Natural killer cell (primary cell): ENCODE measurements at regions not wholly inside any gene's neighbourhood (a gene's known extent, or its start where the extent isn't known, plus 50 kb on each side); places are given as distances from the start of the nearest gene placed in this dataset.

Experiments used
- ATAC-seq, 3 donors: fragments of 150-1000 bp in 2 of 3; fragments of 200-7000 bp in 1 of 3; cut with Tn5 transposase; 1 replicate in 1 of 3; 2 replicates in 2 of 3; pipeline ENCODE4 v1.10.0; 2021; ENCODE audit warnings: mild to moderate bottlenecking in 2 of 3, moderate library complexity in 2 of 3
- DNase-seq, 2 donors: peaks; one replicate each; pipeline versions ENCODE4 v3.0.0 to v3.0.0-alpha.2; 2013 to 2021; ENCODE audit warnings: mixed read lengths in 1 of 2
- H3K27ac ChIP-seq: one replicate; pipeline ENCODE4 v1.5.1; 2013; ENCODE audit warnings: mild to moderate bottlenecking, low read length
- H3K27me3 ChIP-seq: one replicate; pipeline ENCODE4 v1.6.1; 2013; ENCODE audit warnings: low read length; ENCODE audit not compliant: control insufficient read depth, insufficient read depth
- H3K36me3 ChIP-seq: one replicate; pipeline ENCODE4 v1.6.1; 2013; ENCODE audit warnings: low read length; ENCODE audit not compliant: control insufficient read depth, insufficient read depth
- H3K4me1 ChIP-seq: one replicate; pipeline ENCODE4 v1.6.1; 2013; ENCODE audit warnings: low read length; ENCODE audit not compliant: control insufficient read depth, insufficient read depth
- H3K4me3 ChIP-seq: one replicate; pipeline ENCODE4 v1.5.1; 2013; ENCODE audit warnings: low read length
- H3K9me3 ChIP-seq: one replicate; pipeline ENCODE4 v1.6.1; 2013; ENCODE audit warnings: low read length; ENCODE audit not compliant: control insufficient read depth, insufficient read depth
- H3K27ac Mint-ChIP-seq, 2 donors: one replicate each; pipeline ENCODE4 v1.8.0; 2022; ENCODE audit warnings: mild to moderate bottlenecking in 2 of 2, mixed read lengths in 2 of 2, moderate library complexity in 1 of 2
- H3K27me3 Mint-ChIP-seq, 2 donors: one replicate each; pipeline ENCODE4 v1.8.0; 2022; ENCODE audit warnings: low read depth in 2 of 2, mixed read lengths in 2 of 2
- H3K36me3 Mint-ChIP-seq: one replicate; pipeline ENCODE4 v1.8.0; 2022; ENCODE audit warnings: mixed read lengths
- H3K4me1 Mint-ChIP-seq, 2 donors: one replicate each; pipeline ENCODE4 v1.8.0; 2022; ENCODE audit warnings: mixed read lengths in 2 of 2
- H3K4me3 Mint-ChIP-seq: one replicate; pipeline ENCODE4 v1.8.0; 2022; ENCODE audit warnings: mild to moderate bottlenecking, moderate library complexity, mixed read lengths
- H3K9me3 Mint-ChIP-seq, 2 donors: one replicate each; pipeline ENCODE4 v1.8.0; 2022; ENCODE audit warnings: mixed read lengths in 2 of 2
- CTCF ChIP-seq: fragments of 200-600 bp; IDR thresholded peaks from one replicate; pipeline ENCODE4 v1.8.0; 2022; ENCODE audit warnings: antibody characterized with exemption
- WGBS: methylation state at CpG from one replicate; pipeline ENCODE4 v1.1.7; 2013; ENCODE audit warnings: missing lambda C conversion rate; ENCODE audit not compliant: insufficient coverage; 5-methylcytosine and 5-hydroxymethylcytosine counted together
- intact Hi-C: fragments of 100-400 bp; cut with micrococcal nuclease; formaldehyde crosslinking; loops from one replicate; pipeline ENCODE4 v1.14.2; 2022

- Histone ChIP-seq H3K27me3 (no peaks in the 10 kb centered on the region), H3K4me3 (no peak overlapping the region), H3K4me1 (no peaks in the 10 kb centered on the region), H3K27ac (no peak overlapping the region), H3K9me3 (no peaks in the 10 kb centered on the region), H3K36me3 (no peaks in the 10 kb centered on the region)
- WGBS: 90% methylated on average over 3 of the region's 3 CpGs
- ATAC-seq (no peak), DNase-seq (no peak)
- Mint-ChIP-seq H3K4me1 (no peaks in the 10 kb centered on the region), H3K27ac (no peak overlapping the region), H3K36me3 (no peaks in the 10 kb centered on the region), H3K9me3 (peaks cover 5 to 9% of the 10 kb centered on the region in 2 donors), H3K27me3 (no peaks in the 10 kb centered on the region), H3K4me3 (no peak overlapping the region)
- TF ChIP-seq CTCF: no peak
- intact Hi-C loops: no loop called here
Measured at GRCh38 chr3:74415731-74416130, 198.7 kb downstream of the CNTN3 start.

GRCh38 chr3:74413547-74414241, 200.8 kb downstream of the CNTN3 start:
- Histone ChIP-seq H3K9me3 (no peaks in the 10 kb centered on the region), H3K27ac (no peak overlapping the region), H3K4me3 (no peak overlapping the region), H3K27me3 (no peaks in the 10 kb centered on the region), H3K36me3 (no peaks in the 10 kb centered on the region), H3K4me1 (no peaks in the 10 kb centered on the region)
- intact Hi-C loops: no loop called here
- ATAC-seq: no peak
- Mint-ChIP-seq H3K36me3 (no peaks in the 10 kb centered on the region), H3K9me3 (peaks cover 6 to 9% of the 10 kb centered on the region in 2 donors), H3K27me3 (no peaks in the 10 kb centered on the region), H3K4me3 (no peak overlapping the region), H3K27ac (no peak overlapping the region), H3K4me1 (no peaks in the 10 kb centered on the region)
- WGBS: 55% methylated on average over 3 of the region's 3 CpGs
- TF ChIP-seq CTCF: no peak
- DNase-seq: no peak

GRCh38 chr3:74410276-74410941, 204.1 kb downstream of the CNTN3 start:
- Histone ChIP-seq H3K27me3 (no peaks in the 10 kb centered on the region), H3K9me3 (no peaks in the 10 kb centered on the region), H3K27ac (no peak overlapping the region), H3K4me3 (no peak overlapping the region), H3K36me3 (no peaks in the 10 kb centered on the region), H3K4me1 (no peaks in the 10 kb centered on the region)
- 71% methylated on average over 2 of the region's 2 CpGs for WGBS
- no peak for TF ChIP-seq CTCF
- H3K36me3 Mint-ChIP-seq: peaks cover 6% of the 10 kb centered on the region
- H3K9me3 Mint-ChIP-seq: peaks cover 6 to 10% of the 10 kb centered on the region in 2 donors
- no peak overlapping the region for H3K27ac Mint-ChIP-seq
- no peak for ATAC-seq
- intact Hi-C loops: no loop called here
- no peak for DNase-seq
- H3K4me1 Mint-ChIP-seq: no peaks in the 10 kb centered on the region
- H3K4me3 Mint-ChIP-seq: no peak overlapping the region
- H3K27me3 Mint-ChIP-seq: no peaks in the 10 kb centered on the region

- Histone ChIP-seq H3K27ac (no peak overlapping the region), H3K4me3 (no peak overlapping the region), H3K4me1 (no peaks in the 10 kb centered on the region), H3K27me3 (no peaks in the 10 kb centered on the region), H3K9me3 (no peaks in the 10 kb centered on the region), H3K36me3 (no peaks in the 10 kb centered on the region)
- intact Hi-C loops: no loop called here
- no peaks in the 10 kb centered on the region for H3K27me3 Mint-ChIP-seq
- no peak for TF ChIP-seq CTCF
- no peaks in the 10 kb centered on the region for H3K4me1 Mint-ChIP-seq
- ATAC-seq (no peak), DNase-seq (no peak)
- peaks cover 6% of the 10 kb centered on the region for H3K36me3 Mint-ChIP-seq
- no peak overlapping the region for H3K4me3 Mint-ChIP-seq
- H3K27ac Mint-ChIP-seq: no peak overlapping the region
- H3K9me3 Mint-ChIP-seq: peaks cover 8% of the 10 kb centered on the region in 2 donors
Measured at GRCh38 chr3:74409066-74409465, 205.4 kb downstream of the CNTN3 start.
